Loucy (cell line): ENCODE measurements at regions not wholly inside any gene's neighbourhood (a gene's known extent, or its start where the extent isn't known, plus 50 kb on each side); places are given as distances from the start of the nearest gene placed in this dataset.

Experiments used
- H2AFZ ChIP-seq: fragments of 200-600 bp; sonication (generic); 2 replicates; pipeline ENCODE4 v1.6.0; 2016; ENCODE audit warnings: antibody characterized with exemption, mild to moderate bottlenecking, low read length, moderate library complexity
- H3F3A ChIP-seq: fragments of 200-600 bp; 2 replicates; pipeline ENCODE4 v1.6.0; 2016; ENCODE audit warnings: antibody characterized with exemption, low read depth, mild to moderate bottlenecking
- H3K27me3 ChIP-seq: fragments of 200-600 bp; sonication (generic); 2 replicates; pipeline ENCODE4 v1.6.1; 2014; ENCODE audit warnings: low read length, mild to moderate bottlenecking; ENCODE audit not compliant: insufficient read depth, poor library complexity, severe bottlenecking
- H3K36me3 ChIP-seq: fragments of 200-600 bp; sonication (generic); 2 replicates; pipeline ENCODE4 v1.6.1; 2016; ENCODE audit warnings: low read length; ENCODE audit not compliant: insufficient read depth
- H3K4me1 ChIP-seq: fragments of 200-600 bp; sonication (generic); 2 replicates; pipeline ENCODE4 v1.5.1; 2014; ENCODE audit warnings: low read length, mild to moderate bottlenecking; ENCODE audit not compliant: insufficient read depth, poor library complexity, severe bottlenecking
- H3K4me2 ChIP-seq: fragments of 200-600 bp; sonication (generic); 2 replicates; pipeline ENCODE4 v1.6.0; 2014; ENCODE audit warnings: antibody characterized with exemption, low read length, low read depth, mild to moderate bottlenecking; ENCODE audit not compliant: poor library complexity, severe bottlenecking
- H3K4me3 ChIP-seq: fragments of 200-600 bp; sonication (generic); 2 replicates; pipeline ENCODE4 v1.5.1; 2014; ENCODE audit warnings: low read length, mild to moderate bottlenecking, mixed read lengths; ENCODE audit not compliant: poor library complexity, severe bottlenecking
- H3K79me2 ChIP-seq: fragments of 200-600 bp; sonication (generic); 2 replicates; pipeline ENCODE4 v1.6.1; 2014; ENCODE audit warnings: low read length; ENCODE audit not compliant: insufficient read depth
- H3K9ac ChIP-seq: fragments of 200-600 bp; sonication (generic); 2 replicates; pipeline ENCODE4 v1.6.0; 2014; ENCODE audit warnings: mild to moderate bottlenecking, low read depth, low read length, moderate library complexity; ENCODE audit not compliant: poor library complexity, severe bottlenecking
- H3K9me2 ChIP-seq: fragments of 200-600 bp; sonication (generic); replicated peaks from 2 replicates; pipeline ENCODE4 v1.6.1; 2016; ENCODE audit warnings: low read depth, low read length, mixed read lengths
- H3K9me3 ChIP-seq: fragments of 200-600 bp; sonication (generic); 2 replicates; pipeline ENCODE4 v1.6.1; 2014; ENCODE audit warnings: mild to moderate bottlenecking, antibody characterized with exemption, low read length, low read depth; ENCODE audit not compliant: insufficient read depth
- H4K20me1 ChIP-seq: fragments of 200-600 bp; sonication (generic); 2 replicates; pipeline ENCODE4 v1.6.0; 2014; ENCODE audit warnings: antibody characterized with exemption, low read length, mild to moderate bottlenecking; ENCODE audit not compliant: insufficient read depth, poor library complexity, severe bottlenecking
- EZH2phosphoT487 ChIP-seq: fragments of 200-600 bp; IDR thresholded peaks from 2 replicates; pipeline ENCODE4 v1.6.1; 2018; ENCODE audit warnings: antibody characterized with exemption, mild to moderate bottlenecking, moderate library complexity, borderline replicate concordance
- TF ChIP-seq, protein P1 (sequence below): fragments of 200-600 bp; sonication (generic); conservative IDR thresholded peaks from 2 replicates; pipeline ENCODE4 v1.5.1; 2014; ENCODE audit warnings: mild to moderate bottlenecking, antibody characterized with exemption, low read length

DNA sequence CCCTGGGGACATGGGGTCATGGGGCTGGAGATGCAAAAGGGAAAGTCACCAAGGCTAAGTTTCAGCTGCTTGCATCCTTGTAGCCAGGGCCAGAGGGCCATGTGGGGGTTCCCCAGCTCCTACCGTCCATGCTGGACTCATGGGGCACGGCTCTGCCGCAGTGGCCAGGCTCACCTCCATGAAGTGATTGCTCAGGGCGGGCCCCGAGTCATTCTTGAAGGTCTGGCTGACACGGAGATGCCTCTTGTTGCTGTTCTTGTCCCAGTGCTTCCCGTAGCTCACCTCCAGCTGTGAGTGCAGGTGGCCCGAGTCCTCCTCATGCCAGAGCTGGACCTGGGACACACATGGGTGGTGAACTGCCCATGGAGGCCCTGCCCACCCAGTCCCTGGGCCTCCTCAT is 114.5 kb downstream of the RMI2 start:
- Histone ChIP-seq H3K4me3 (no peak overlapping the region), H3K9ac (no peak overlapping the region), H3K4me2 (no peak overlapping the region), H3K9me3 (no peaks in the 10 kb centered on the region), H3K9me2 (no peaks in the 10 kb centered on the region), H4K20me1 (no peaks in the 10 kb centered on the region), H2AFZ (no peak overlapping the region), H3F3A (no peaks in the 10 kb centered on the region), H3K36me3 (no peaks in the 10 kb centered on the region), H3K27me3 (no peaks in the 10 kb centered on the region), H3K4me1 (no peaks in the 10 kb centered on the region), H3K79me2 (no peaks in the 10 kb centered on the region)
- TF ChIP-seq EZH2phosphoT487 = no peak
- TF ChIP-seq, protein P1, sequence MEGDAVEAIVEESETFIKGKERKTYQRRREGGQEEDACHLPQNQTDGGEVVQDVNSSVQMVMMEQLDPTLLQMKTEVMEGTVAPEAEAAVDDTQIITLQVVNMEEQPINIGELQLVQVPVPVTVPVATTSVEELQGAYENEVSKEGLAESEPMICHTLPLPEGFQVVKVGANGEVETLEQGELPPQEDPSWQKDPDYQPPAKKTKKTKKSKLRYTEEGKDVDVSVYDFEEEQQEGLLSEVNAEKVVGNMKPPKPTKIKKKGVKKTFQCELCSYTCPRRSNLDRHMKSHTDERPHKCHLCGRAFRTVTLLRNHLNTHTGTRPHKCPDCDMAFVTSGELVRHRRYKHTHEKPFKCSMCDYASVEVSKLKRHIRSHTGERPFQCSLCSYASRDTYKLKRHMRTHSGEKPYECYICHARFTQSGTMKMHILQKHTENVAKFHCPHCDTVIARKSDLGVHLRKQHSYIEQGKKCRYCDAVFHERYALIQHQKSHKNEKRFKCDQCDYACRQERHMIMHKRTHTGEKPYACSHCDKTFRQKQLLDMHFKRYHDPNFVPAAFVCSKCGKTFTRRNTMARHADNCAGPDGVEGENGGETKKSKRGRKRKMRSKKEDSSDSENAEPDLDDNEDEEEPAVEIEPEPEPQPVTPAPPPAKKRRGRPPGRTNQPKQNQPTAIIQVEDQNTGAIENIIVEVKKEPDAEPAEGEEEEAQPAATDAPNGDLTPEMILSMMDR = no peak

DNA sequence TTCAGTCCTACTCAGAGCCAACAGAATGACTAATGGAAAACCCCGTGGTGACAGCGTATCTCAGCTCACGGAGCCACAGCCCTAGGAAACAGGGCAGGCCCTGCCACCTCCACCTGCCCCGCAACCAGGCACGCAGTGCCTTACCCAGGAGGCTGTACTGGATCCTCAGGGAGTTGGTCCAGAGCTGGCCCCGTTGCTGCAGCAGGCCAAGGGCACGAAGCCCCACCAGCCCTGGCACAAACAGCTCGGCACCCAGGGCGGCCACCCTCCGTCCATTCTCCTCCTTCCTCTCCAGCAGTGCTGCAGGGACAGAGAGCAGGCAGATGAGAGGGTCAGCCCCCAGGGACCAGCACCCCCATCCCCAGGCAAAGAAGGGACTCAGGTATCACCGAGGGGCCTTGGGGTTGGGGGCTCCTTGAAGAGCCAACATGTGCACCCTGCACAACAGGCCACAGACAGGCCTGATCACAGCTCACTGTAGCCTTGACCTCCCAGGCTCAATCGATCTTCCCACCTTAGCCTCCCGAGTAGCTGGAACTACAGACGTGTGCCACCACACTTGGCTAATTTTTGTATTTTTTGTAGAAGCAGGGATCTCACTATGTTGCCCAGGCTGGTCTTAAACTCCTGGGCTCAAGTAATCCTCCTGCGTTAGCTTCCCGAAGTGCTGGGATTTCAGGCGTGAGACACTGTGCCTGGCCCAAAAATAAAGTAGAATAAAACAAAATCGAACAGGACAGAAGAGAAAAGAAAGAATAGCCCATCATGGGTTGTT is 115.7 kb downstream of the RMI2 start:
- Histone ChIP-seq H3K4me2 (no peak overlapping the region), H3K9me3 (no peaks in the 10 kb centered on the region), H3K79me2 (no peaks in the 10 kb centered on the region), H2AFZ (no peak overlapping the region), H4K20me1 (no peaks in the 10 kb centered on the region), H3K36me3 (no peaks in the 10 kb centered on the region), H3K27me3 (no peaks in the 10 kb centered on the region), H3F3A (no peaks in the 10 kb centered on the region), H3K9ac (no peak overlapping the region), H3K4me3 (no peak overlapping the region), H3K9me2 (no peaks in the 10 kb centered on the region), H3K4me1 (no peaks in the 10 kb centered on the region)
- no peak for TF ChIP-seq EZH2phosphoT487
- TF ChIP-seq, protein P1 = no peak

DNA sequence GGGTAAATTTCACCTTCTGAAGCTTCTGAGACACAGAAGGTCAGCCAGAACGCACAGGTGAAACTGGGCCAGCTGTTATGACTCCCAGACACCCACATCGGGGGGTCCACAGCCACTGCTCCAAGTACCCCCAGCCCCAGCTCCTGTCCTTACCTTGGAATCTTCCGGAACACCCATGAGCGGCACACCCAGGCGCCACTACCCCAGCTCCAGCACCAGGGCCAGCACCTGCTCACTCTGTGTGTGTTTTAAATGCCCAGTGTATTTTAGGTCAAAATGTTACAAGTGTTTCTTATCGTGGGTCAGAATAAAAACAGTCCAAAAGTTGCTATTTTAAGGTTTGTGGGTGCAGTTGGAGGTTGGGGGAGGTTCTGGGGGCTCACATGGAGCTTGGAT is 116.3 kb downstream of the RMI2 start:
- no peak for TF ChIP-seq EZH2phosphoT487
- TF ChIP-seq, protein P1 = no peak
- Histone ChIP-seq H3K9me3 (no peaks in the 10 kb centered on the region), H3K9ac (no peak overlapping the region)

More for the DNA sequence above, 116.3 kb downstream of the RMI2 start:
- Histone ChIP-seq H3K4me2 (no peak overlapping the region), H4K20me1 (no peaks in the 10 kb centered on the region), H2AFZ (no peak overlapping the region), H3K27me3 (no peaks in the 10 kb centered on the region), H3K79me2 (no peaks in the 10 kb centered on the region), H3K9me2 (no peaks in the 10 kb centered on the region), H3K36me3 (no peaks in the 10 kb centered on the region), H3F3A (no peaks in the 10 kb centered on the region), H3K4me3 (no peak overlapping the region), H3K4me1 (no peaks in the 10 kb centered on the region)
